GM12873 (cell line): ENCODE measurements at regions not wholly inside any gene's neighbourhood (a gene's known extent, or its start where the extent isn't known, plus 50 kb on each side); places are given as distances from the start of the nearest gene placed in this dataset.

Experiments
- TF ChIP-seq, protein P1 (sequence below): IDR thresholded peaks from 2 replicates; pipeline ENCODE4 v1.5.1; 2012; ENCODE audit warnings: low read depth, mild to moderate bottlenecking, moderate library complexity, low read length, control low read depth; ENCODE audit not compliant: insufficient read depth; ENCODE audit errors: missing control alignments

DNA sequence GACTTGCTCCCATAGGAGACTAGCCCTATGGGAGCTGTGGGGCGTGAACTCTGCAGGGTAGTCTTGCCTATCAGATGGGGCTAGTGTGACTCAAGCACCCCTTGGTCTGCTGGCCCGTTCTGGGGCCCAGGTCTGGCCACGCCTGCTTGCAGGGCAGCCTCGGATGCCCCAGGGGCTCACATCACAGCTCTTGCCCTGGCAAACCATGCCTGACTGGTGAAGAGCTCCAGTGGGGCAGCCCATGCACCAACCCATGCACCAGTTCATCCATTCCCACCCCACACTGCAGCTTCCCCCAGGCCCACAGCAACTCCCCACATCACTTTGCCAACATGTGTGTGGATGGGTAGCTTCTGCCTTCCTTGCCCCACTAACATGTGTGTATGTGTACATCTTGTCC is 93.9 kb upstream of the PRLR start:
- TF ChIP-seq, protein P1, sequence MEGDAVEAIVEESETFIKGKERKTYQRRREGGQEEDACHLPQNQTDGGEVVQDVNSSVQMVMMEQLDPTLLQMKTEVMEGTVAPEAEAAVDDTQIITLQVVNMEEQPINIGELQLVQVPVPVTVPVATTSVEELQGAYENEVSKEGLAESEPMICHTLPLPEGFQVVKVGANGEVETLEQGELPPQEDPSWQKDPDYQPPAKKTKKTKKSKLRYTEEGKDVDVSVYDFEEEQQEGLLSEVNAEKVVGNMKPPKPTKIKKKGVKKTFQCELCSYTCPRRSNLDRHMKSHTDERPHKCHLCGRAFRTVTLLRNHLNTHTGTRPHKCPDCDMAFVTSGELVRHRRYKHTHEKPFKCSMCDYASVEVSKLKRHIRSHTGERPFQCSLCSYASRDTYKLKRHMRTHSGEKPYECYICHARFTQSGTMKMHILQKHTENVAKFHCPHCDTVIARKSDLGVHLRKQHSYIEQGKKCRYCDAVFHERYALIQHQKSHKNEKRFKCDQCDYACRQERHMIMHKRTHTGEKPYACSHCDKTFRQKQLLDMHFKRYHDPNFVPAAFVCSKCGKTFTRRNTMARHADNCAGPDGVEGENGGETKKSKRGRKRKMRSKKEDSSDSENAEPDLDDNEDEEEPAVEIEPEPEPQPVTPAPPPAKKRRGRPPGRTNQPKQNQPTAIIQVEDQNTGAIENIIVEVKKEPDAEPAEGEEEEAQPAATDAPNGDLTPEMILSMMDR = no peak

DNA sequence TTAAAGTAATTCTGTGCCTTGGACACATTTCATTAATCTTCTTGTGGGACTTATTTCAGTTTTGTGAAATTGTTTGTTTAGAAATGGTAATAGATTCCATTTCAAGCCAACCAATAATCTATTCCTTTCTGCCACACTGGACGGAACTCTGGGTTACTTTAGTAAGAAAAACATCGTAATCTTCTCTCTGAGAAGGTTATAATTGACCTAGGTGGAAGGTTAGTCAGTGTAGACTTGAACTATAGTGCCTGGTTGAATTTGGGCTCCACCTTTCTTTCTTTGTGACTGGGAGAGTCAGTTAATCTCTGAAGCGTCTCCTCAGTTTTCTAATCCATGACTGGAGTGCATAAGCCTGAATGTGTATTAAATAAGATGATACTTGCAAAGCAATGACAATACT is 89.7 kb upstream of the PRLR start:
- TF ChIP-seq, protein P1 = no peak

DNA sequence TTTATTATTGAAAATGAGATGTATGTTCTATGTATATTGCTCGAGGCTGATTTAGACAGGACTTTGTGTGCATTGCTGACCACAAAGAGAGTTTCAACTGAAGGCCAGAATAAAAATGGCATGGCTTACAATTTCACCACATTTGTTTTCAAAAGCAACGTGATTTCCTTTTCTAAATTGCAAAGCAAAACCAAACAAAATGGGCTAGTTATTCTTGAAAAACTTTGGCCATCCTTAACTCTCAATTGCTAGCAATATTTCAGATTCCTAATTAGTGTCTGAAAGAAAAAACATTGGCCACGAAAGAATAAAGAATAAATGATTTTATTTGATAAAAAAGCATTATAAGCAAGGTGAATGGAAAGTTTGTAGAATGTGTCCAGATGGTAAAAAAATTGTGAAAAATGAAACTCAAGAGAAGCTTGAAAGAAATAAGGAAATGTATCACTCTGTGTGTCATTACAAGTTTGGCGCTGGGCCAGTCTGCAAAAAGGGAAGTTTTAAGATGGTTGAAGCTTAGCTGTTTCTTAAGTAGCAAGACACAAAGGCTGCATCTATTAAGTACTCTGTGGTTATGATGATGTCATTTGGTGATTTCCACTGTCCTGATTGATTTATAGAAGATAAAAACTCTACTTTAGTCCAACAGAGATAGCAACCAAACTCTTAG is 89.2 kb upstream of the PRLR start:
- TF ChIP-seq, protein P1 = no peak

DNA sequence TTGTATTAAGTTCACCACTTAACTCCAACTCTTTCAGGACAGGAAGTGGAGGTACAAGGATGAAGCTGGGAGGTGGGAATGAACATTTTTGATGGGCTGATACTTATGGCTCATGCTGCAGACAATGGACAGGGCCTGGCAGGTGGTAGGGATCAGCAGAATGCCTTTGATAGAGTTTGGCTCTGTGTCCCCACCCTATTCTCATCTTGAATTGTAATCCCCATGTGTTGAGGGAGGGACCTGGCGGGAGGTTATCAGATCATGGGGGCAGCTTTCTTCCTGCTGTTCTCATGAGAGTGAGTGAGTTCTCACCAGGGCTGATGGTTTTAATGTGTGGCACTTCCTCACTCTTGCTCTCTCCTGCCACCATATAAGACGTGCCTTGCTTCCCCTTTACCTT is 87.3 kb upstream of the PRLR start:
- TF ChIP-seq, protein P1 = no peak

DNA sequence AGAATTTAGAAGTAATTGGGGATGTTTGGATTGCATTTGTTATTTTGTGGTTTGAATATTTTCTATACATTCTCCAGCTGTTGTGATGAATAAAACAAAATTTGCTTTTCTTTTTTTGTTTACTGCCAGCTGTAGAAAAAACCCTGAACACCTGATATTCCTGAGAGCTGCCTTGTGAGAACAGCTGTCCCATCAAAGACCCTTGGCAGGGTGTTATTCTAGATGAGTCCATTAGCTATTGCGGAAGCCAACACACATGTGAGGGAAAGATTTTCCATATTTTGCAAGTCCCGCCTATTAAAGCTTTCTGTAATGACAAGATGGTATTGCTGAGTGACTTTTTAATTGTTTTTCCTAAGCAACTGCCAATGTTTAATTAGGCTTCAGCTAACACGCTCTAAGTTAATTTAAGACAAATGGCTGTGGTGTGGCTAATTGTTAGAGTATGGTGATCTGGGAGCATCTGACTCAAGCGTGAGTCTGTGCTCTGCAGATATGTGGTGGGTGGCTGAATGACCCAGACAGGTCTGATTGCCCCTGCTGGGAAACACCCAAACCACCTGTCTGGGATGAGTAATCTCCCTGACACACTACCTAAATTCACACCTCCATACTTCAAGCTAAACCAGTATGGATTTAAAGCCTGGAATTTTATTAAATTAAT is 86.5 kb upstream of the PRLR start:
- TF ChIP-seq, protein P1 = no peak

DNA sequence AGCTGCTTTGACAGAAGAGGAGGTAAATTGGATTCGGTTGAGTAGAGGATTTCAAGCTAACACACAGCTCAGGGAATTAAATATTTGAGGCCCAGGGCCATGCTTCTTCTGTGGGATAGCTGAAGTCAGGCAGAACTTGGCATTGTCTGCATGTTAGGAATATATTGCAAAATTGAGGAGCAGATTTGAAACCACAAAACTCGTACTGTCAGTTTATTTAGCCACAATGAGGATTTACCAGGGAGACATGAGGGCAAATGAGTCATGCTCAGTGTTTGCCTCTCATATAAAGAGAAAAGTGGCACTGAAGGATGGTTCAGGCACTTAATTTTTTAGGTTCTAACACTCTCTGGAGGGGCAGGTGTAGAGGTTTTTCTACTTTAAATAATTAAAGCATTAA is 83.0 kb upstream of the PRLR start:
- TF ChIP-seq, protein P1 = no peak

DNA sequence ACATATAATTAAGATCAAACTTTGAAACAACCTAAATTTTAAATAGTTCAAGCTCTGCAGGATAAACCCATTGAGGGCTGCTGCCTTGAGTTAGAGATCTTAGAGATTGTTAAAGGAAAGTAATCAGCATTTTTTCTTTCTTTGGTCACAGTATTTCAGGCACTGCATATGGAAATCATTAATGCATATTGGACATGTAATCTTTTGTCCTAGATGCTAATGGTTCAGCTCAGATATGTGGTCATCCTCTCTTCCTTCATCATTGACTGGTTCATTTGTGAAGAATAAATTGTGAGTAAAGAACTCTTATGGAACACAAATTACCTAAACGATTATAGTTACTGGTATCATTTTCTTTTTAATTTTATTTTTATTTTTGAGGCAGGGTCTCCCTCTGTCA is 82.0 kb upstream of the PRLR start:
- TF ChIP-seq, protein P1 = no peak
